ENCODE measurements at regions not wholly inside any gene's neighbourhood (a gene's known extent, or its start where the extent isn't known, plus 50 kb on each side); places are given as distances from the start of the nearest gene placed in this dataset.

- no peak for DNase-seq (ENCODE audit: low read depth in 2 of 2)
Measured at GRCh38 chr20:4304601-4305000, 55.5 kb upstream of the ADRA1D start.

DNA sequence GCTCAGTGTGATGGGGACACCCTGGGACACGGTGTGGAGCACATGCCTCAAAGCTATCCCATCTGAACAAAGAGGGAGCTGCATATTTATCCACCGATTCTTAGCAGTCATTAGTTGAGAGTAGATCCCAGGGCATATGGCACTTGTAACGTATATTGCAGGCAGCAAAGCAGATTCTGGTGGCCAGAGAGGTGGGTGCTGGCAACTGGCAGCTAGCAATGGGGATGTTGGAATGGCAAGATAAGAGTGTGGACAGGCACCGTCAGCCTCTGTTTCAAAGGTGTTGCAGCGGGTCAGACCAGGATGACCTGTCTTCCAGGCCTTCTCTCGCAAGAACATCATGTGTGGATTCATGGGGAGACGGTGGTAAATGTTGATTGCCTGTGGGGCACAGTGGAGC, 54.0 kb upstream of the ADRA1D start:
- no peak for DNase-seq (ENCODE audit: low read depth in 2 of 2)

DNA sequence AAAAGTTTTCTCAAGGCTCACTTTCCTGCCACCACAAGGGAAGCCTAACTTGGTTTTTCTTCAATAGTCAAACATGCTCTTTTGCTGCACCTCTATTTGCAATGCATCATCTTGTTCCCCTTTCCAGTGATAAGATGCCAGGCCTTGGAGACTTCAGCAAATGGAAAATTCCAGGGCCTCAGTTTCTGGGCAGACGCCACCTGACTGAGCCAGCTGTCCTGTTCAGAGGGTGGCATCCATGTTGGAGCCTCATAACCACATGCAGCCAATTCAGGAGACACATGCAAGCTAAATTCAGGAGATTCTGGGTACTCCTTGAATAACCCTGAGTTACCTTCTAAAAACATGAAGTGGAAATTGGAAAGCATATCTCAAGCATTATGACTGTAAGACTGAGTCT, 51.8 kb upstream of the ADRA1D start:
- no peak for DNase-seq (ENCODE audit: low read depth in 2 of 2)

GRCh38 chr20:4300401-4300800, 51.3 kb upstream of the ADRA1D start:
- DNase-seq (ENCODE audit: low read depth in 2 of 2), result no peak

DNA sequence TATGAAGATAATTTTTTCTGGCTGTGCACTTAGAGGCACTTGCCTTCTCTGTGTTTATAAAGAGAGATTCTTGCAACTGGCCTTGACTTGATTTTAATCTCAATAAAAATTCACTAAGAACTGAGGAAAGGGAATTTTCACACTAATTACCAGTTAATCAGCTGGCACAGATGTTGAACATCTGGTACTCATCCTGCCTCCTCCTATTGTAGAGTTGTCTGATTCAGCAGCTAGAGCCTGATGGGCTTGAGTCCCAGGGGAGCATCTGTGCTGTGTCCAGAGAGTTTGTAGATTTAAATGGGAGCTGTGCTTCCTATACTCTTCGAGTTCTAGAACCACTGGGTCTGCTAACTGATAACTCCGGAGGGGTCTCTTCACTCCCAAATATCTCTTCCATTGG, 50.7 kb upstream of the ADRA1D start:
- DNase-seq (ENCODE audit: low read depth in 2 of 2), result no peak

DNA sequence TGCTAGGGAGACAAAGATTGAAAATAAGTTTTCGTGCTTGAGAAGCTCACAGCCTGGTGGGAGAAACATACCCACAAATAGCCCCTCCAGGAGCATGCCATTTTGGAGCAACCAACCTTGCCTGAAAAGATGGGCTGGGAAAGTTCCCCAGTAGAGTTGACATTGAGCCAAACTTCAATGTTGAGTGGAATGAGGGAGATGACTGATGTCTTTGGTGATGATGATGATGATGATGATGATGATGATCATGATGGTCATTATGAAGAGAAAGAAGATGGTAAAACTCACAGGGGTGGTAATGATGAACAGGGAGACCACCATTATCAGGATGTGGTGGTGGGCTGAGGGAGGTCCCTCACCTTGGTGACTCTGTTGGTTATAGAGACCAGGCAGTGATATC, 50.1 kb upstream of the ADRA1D start:
- no peak for DNase-seq (ENCODE audit: low read depth in 2 of 2)
